A673 (cell line): ENCODE measurements at regions not wholly inside any gene's neighbourhood (a gene's known extent, or its start where the extent isn't known, plus 50 kb on each side); places are given as distances from the start of the nearest gene placed in this dataset.
"Not testable (repeated sequence)": the region's sequence is repeated elsewhere in the genome, so short reads cannot be mapped to it uniquely, and the experiment has no call there.

Source experiments
- CTCF ChIP-seq: fragments of 300-800, 200-600 bp; sonication (generic); conservative IDR thresholded peaks from 2 replicates; pipeline ENCODE4 v1.5.1; 2017; ENCODE audit warnings: low read depth, mild to moderate bottlenecking, antibody characterized with exemption, low read length, moderate library complexity, mixed read lengths
- EZH2 ChIP-seq: fragments of 200-600 bp; sonication (generic); IDR thresholded peaks from 2 replicates; pipeline ENCODE4 v1.6.1; 2017; ENCODE audit warnings: borderline replicate concordance, low read depth, mild to moderate bottlenecking, mixed read lengths, antibody characterized with exemption, low read length; ENCODE audit not compliant: poor library complexity, severe bottlenecking

- TF ChIP-seq CTCF, EZH2: not testable (repeated sequence)
These were observed 98.1 kb upstream of the GPR39 start for GRCh38 chr2:132318481-132318880.
